SKM-1 (cell line): ENCODE measurements at regions not wholly inside any gene's neighbourhood (a gene's known extent, or its start where the extent isn't known, plus 50 kb on each side); places are given as distances from the start of the nearest gene placed in this dataset.
"Not testable (repeated sequence)": the region's sequence is repeated elsewhere in the genome, so short reads cannot be mapped to it uniquely, and the experiment has no call there.

Experiments used
- DNase-seq: peaks from one replicate; lab custom pipeline; 2025; ENCODE audit not compliant: unreplicated experiment; lab: John Stamatoyannopoulos, UW

GRCh38 chr7:52781250-52781649 lies 254.2 kb upstream of the POM121L12 start:
- no peak for DNase-seq

GRCh38 chr7:52779004-52779403 lies 256.4 kb upstream of the POM121L12 start:
- no peak for DNase-seq

GRCh38 chr7:52777051-52777822 lies 258.2 kb upstream of the POM121L12 start:
- DNase-seq = no peak

- no peak for DNase-seq
Observed at GRCh38 chr7:52775876-52776275, 259.6 kb upstream of the POM121L12 start.

GRCh38 chr7:52771177-52771576 lies 264.3 kb upstream of the POM121L12 start:
- DNase-seq = no peak

- DNase-seq = no peak
Observed at GRCh38 chr7:52764492-52765169, 270.8 kb upstream of the POM121L12 start.

- no peak for DNase-seq
Observed at GRCh38 chr7:52758356-52758755, 277.1 kb upstream of the POM121L12 start.

- no peak for DNase-seq
Observed at GRCh38 chr7:52753855-52754254, 281.6 kb upstream of the POM121L12 start.

- DNase-seq = no peak
Observed at GRCh38 chr7:52752891-52753290, 282.5 kb upstream of the POM121L12 start.

- DNase-seq = no peak
Observed at GRCh38 chr7:52749880-52750279, 285.6 kb upstream of the POM121L12 start.

- no peak for DNase-seq
Observed at GRCh38 chr7:52747817-52748216, 287.6 kb upstream of the POM121L12 start.

GRCh38 chr7:52741670-52742290 lies 293.7 kb upstream of the POM121L12 start:
- no peak for DNase-seq

- DNase-seq = no peak
Observed at GRCh38 chr7:52735656-52736055, 299.8 kb upstream of the POM121L12 start.

- not testable (repeated sequence) for DNase-seq
Observed at GRCh38 chr7:52728683-52729082, 306.8 kb upstream of the POM121L12 start.

GRCh38 chr7:52727632-52728031 lies 307.8 kb upstream of the POM121L12 start:
- DNase-seq = no peak

- no peak for DNase-seq
Observed at GRCh38 chr7:52726986-52727385, 308.4 kb upstream of the POM121L12 start.

GRCh38 chr7:52726493-52726892 lies 308.9 kb upstream of the POM121L12 start:
- no peak for DNase-seq

- DNase-seq = no peak
Observed at GRCh38 chr7:52723606-52724005, 311.8 kb upstream of the POM121L12 start.

GRCh38 chr7:52720856-52721255 lies 314.6 kb upstream of the POM121L12 start:
- no peak for DNase-seq

- no peak for DNase-seq
Observed at GRCh38 chr7:52719677-52720076, 315.8 kb upstream of the POM121L12 start.

GRCh38 chr7:52715701-52716100 lies 319.7 kb upstream of the POM121L12 start:
- DNase-seq = no peak

- no peak for DNase-seq
Observed at GRCh38 chr7:52712938-52713337, 322.5 kb upstream of the POM121L12 start.
